ENCODE measurements at regions not wholly inside any gene's neighbourhood (a gene's known extent, or its start where the extent isn't known, plus 50 kb on each side); places are given as distances from the start of the nearest gene placed in this dataset.

DNA sequence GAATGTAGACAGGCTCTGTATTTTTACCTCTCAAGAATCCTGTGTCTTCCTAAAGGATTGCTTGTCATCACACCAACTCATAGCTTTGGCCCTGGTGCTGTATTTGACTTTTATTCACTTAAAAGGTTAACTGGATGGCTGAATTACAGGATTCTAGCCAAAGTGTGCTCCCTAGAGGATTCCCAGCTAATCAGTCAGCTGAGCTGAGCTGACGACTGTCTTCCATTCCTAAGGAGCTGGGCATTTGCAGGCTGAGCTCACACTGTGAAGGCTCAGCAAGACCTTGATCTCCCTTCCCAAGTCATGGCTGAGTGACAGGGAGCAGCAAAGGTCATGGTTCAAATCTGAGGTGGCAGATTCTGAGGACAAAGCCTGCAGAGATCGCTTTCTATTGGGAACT, 59.0 kb upstream of the PALM2AKAP2 start:
- Mint-ChIP-seq H3K27ac (no peak overlapping the region), H3K4me1 (no peaks in the 10 kb centered on the region)

DNA sequence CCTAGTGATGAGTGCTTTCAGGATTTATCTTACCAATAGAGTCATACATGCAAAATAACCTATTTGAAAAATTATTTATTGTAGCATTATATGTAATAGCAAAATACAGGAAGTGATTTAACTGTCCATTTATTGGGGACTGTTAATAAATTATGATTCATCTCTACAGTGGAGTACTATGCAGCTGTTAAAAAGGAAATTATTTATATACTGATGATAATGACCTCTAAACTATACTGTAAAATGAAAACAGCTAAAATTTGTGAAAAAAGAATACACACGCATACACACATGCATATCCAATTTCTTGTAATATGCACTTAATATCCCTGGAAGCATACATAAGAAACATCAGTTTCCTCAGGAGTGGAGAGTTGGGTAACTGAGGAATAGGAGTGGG, 58.0 kb upstream of the PALM2AKAP2 start:
- Mint-ChIP-seq H3K4me3 (no peak overlapping the region), H3K4me1 (no peaks in the 10 kb centered on the region), H3K9me3 (no peaks in the 10 kb centered on the region), H3K27ac (no peak overlapping the region), H3K27me3 (ENCODE audit: insufficient read depth) (no peaks in the 10 kb centered on the region), H3K36me3 (ENCODE audit: low read depth) (no peaks in the 10 kb centered on the region)
- no peak overlapping the region for H3K9ac ChIP-seq (ENCODE audit: extremely low read depth, low read length, poor library complexity, severe bottlenecking)
- H3K27me3 ChIP-seq (ENCODE audit: control insufficient read depth, insufficient read depth, low read length, poor library complexity, severe bottlenecking): no peaks in the 10 kb centered on the region
- H3K36me3 ChIP-seq (ENCODE audit: control insufficient read depth, insufficient read depth, low read length): no peaks in the 10 kb centered on the region
- H3K4me3 ChIP-seq (ENCODE audit: low read length): no peak overlapping the region
- DNase-seq: no peak
- no peak overlapping the region for H3K27ac ChIP-seq (ENCODE audit: low read depth, low read length)
- H3K4me1 ChIP-seq (ENCODE audit: control insufficient read depth, insufficient read depth, low read length): no peaks in the 10 kb centered on the region
- H3K9me3 ChIP-seq (ENCODE audit: control insufficient read depth, low read length): no peaks in the 10 kb centered on the region
- no CpG with 5 or more reads among the region's 1 CpG for WGBS, 2 experiments (ENCODE audit: insufficient coverage in 1 of 2, insufficient read length in 1 of 2)
- TF ChIP-seq, protein P1, sequence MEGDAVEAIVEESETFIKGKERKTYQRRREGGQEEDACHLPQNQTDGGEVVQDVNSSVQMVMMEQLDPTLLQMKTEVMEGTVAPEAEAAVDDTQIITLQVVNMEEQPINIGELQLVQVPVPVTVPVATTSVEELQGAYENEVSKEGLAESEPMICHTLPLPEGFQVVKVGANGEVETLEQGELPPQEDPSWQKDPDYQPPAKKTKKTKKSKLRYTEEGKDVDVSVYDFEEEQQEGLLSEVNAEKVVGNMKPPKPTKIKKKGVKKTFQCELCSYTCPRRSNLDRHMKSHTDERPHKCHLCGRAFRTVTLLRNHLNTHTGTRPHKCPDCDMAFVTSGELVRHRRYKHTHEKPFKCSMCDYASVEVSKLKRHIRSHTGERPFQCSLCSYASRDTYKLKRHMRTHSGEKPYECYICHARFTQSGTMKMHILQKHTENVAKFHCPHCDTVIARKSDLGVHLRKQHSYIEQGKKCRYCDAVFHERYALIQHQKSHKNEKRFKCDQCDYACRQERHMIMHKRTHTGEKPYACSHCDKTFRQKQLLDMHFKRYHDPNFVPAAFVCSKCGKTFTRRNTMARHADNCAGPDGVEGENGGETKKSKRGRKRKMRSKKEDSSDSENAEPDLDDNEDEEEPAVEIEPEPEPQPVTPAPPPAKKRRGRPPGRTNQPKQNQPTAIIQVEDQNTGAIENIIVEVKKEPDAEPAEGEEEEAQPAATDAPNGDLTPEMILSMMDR (conservative IDR thresholded peaks at IDR 0.05): no peak

More for the DNA sequence above, 59.0 kb upstream of the PALM2AKAP2 start:
- H3K36me3 ChIP-seq (ENCODE audit: control insufficient read depth, insufficient read depth, low read length): no peaks in the 10 kb centered on the region
- TF ChIP-seq, protein P1 (conservative IDR thresholded peaks at IDR 0.05): no peak
- Mint-ChIP-seq H3K9me3 (no peaks in the 10 kb centered on the region), H3K36me3 (ENCODE audit: low read depth) (no peaks in the 10 kb centered on the region), H3K27me3 (ENCODE audit: insufficient read depth) (no peaks in the 10 kb centered on the region), H3K4me3 (no peak overlapping the region)
- H3K9me3 ChIP-seq (ENCODE audit: control insufficient read depth, low read length): no peaks in the 10 kb centered on the region
- peak; percentile 68 for DNase-seq
- 59% methylated on average over 2 of the region's 2 CpGs for WGBS, 2 experiments (ENCODE audit: insufficient coverage in 1 of 2, insufficient read length in 1 of 2)
- H3K4me1 ChIP-seq (ENCODE audit: control insufficient read depth, insufficient read depth, low read length): no peaks in the 10 kb centered on the region
- no peak overlapping the region for H3K4me3 ChIP-seq (ENCODE audit: low read length)
- H3K27ac ChIP-seq (ENCODE audit: low read depth, low read length): no peak overlapping the region
- H3K27me3 ChIP-seq (ENCODE audit: control insufficient read depth, insufficient read depth, low read length, poor library complexity, severe bottlenecking): no peaks in the 10 kb centered on the region
- H3K9ac ChIP-seq (ENCODE audit: extremely low read depth, low read length, poor library complexity, severe bottlenecking): no peak overlapping the region

DNA sequence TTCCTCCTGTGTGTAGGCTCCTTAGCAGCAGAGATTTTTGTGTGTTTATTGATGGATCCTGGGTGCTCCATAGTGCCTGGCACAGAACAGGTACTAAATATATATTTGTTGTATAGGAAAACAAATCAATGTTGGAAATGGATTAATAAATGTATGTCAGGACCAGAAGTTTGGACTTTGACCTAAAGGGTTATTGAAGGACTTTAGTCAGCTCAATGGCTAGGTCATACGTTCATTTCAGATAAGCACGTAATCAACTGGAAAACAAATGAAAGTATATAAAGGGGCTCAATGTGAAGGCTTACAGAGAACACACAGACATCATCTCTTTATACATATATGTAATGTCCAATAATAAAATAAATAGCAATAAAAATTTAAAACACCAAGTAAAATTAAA, 56.2 kb upstream of the PALM2AKAP2 start:
- Histone ChIP-seq H3K9ac (ENCODE audit: extremely low read depth, low read length, poor library complexity, severe bottlenecking) (no peak overlapping the region), H3K36me3 (ENCODE audit: control insufficient read depth, insufficient read depth, low read length) (no peaks in the 10 kb centered on the region), H3K27me3 (ENCODE audit: control insufficient read depth, insufficient read depth, low read length, poor library complexity, severe bottlenecking) (no peaks in the 10 kb centered on the region), H3K27ac (ENCODE audit: low read depth, low read length) (no peak overlapping the region), H3K4me1 (ENCODE audit: control insufficient read depth, insufficient read depth, low read length) (no peaks in the 10 kb centered on the region), H3K9me3 (ENCODE audit: control insufficient read depth, low read length) (no peaks in the 10 kb centered on the region), H3K4me3 (ENCODE audit: low read length) (no peak overlapping the region)
- no peaks in the 10 kb centered on the region for H3K4me1 Mint-ChIP-seq
- H3K9me3 Mint-ChIP-seq: no peaks in the 10 kb centered on the region
- no peak for DNase-seq
- H3K27me3 Mint-ChIP-seq (ENCODE audit: insufficient read depth): no peaks in the 10 kb centered on the region
- TF ChIP-seq, protein P1 (conservative IDR thresholded peaks at IDR 0.05): no peak
- WGBS, 2 experiments (ENCODE audit: insufficient coverage in 1 of 2, insufficient read length in 1 of 2): 90% methylated on average over 2 of the region's 2 CpGs; no CpG with 5 or more reads in 1 of the 2 experiments
- no peak overlapping the region for H3K4me3 Mint-ChIP-seq
- H3K27ac Mint-ChIP-seq: no peak overlapping the region
- no peaks in the 10 kb centered on the region for H3K36me3 Mint-ChIP-seq (ENCODE audit: low read depth)
